GM18520 (cell line): ENCODE measurements at regions not wholly inside any gene's neighbourhood (a gene's known extent, or its start where the extent isn't known, plus 50 kb on each side); places are given as distances from the start of the nearest gene placed in this dataset.

ENCODE experiments used
- ATAC-seq: cut with Tn5 transposase; IDR thresholded peaks from one replicate; pipeline ENCODE4 v1.9.1; 2021; ENCODE audit not compliant: unreplicated experiment

DNA sequence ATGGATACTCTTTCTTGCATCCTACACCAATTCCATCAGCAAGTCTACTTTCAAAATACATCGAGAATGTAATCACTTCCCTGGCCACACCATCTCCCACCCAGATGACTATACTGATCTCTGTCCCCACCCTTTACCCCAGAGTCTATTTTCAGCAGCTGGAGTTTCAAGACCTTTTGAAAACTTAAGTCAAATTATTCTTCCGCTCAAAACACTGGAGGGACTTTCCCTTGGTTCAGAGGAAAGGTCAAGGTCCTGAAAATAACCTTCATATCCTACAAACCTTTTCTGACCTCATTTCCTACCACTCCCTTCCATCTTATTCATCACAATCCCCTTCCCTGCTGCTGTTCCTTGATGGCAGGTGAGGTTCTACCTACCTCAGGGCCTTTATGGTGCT, 58.8 kb upstream of the LYPD6 start:
- ATAC-seq = peak; percentile 73

- no peak for ATAC-seq
Observed at GRCh38 chr2:149278161-149278871, 52.1 kb upstream of the LYPD6 start.

DNA sequence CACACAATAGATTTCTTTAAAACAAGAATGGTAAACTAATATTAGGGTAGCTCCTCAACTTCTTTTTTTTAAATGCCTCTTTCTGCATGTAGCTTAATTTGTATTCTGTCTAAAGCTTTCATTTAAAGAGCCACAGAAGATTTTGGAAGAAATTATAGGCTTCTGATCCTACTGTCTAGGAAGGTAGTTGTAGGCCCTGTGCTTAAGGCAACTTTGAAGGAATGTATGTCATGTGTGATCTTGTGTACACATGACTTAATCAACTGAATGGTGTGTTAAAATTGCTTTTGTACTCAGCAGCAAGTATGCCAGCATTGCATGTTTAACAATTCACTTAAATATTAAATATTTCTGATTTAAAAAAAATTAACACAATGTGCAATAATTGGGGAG, 51.5 kb upstream of the LYPD6 start:
- ATAC-seq = no peak
